T1000 (cell line): ENCODE measurements at regions not wholly inside any gene's neighbourhood (a gene's known extent, or its start where the extent isn't known, plus 50 kb on each side); places are given as distances from the start of the nearest gene placed in this dataset.
"Not testable (repeated sequence)": the region's sequence is repeated elsewhere in the genome, so short reads cannot be mapped to it uniquely, and the experiment has no call there.

Experiments used
- DNase-seq: peaks from one replicate; lab custom pipeline; 2025; ENCODE audit warnings: mixed read lengths; lab: John Stamatoyannopoulos, UW

GRCh38 chr6:12478921-12479320 is 188.8 kb downstream of the EDN1 start:
- DNase-seq, result no peak

GRCh38 chr6:12479451-12479850 is 189.3 kb downstream of the EDN1 start:
- DNase-seq, result no peak

GRCh38 chr6:12479881-12480280 is 189.7 kb downstream of the EDN1 start:
- no peak for DNase-seq

GRCh38 chr6:12480379-12480778 is 190.2 kb downstream of the EDN1 start:
- DNase-seq, result no peak

DNA sequence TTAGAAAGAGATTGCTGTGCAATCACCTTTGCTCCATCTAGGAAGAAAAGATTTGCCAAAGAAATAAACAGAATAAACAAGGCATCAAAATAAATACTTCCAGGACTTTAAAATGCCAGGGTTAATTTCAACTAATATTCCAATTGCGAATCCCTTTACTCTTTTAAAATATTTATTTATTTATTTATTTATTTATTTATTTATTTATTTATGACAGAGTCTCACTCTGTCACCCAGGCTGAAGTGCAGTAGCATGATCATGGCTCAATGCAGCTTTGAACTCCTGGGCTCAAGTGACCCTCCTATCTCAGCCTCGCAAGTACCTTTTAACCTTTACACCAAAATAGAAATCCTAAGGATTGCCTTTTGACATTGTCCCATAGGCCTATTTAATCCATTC is 191.1 kb downstream of the EDN1 start:
- no peak for DNase-seq

GRCh38 chr6:12481850-12482249 is 191.7 kb downstream of the EDN1 start:
- DNase-seq, result no peak

DNA sequence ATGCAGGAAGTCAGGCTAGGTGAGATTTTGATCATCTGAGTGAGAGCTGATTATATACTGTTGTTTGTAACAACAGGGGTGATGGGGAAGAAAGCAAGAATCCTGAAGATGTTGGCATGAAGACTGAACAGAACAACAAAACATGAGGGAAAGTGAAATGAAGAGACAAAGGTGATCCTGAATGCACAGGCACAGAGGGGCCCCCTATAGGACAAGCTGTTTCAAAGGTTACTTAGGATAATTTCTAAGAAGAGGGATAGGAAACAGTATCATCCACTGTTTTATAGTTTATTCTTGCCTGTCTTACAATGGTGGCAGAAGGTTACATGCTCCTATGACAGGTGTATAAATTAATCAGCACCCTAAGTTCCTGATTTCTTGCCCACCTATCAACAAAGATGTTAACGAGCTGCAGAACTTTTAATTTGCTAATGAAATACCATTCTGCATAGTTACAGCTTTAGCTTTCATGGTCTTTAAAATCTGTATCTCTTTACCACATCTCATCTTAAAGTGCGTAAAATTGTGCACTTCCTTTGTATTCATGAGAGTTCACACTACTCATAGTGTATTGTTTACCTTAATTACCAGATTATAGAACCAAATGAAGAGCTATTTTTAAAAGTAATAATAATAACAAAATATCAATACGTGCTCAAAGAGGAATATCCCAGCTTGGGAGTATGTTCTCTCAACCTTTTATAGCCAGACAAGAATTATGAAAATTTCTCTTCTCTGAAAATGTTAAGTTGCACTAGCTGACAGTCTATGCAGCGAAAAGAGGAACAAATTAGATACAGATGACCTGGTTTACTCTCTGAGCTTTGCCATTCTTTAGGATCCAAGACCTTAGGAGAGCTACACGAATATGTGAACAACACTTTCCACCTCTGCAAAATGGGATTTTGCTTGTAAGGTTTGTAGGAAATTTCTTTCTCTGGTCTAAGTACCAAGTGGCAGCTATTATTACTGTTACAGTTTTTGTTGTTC is 192.5 kb downstream of the EDN1 start:
- DNase-seq, result no peak

- peak; percentile 43 for DNase-seq
These were observed 193.6 kb downstream of the EDN1 start for GRCh38 chr6:12483712-12484111.

DNA sequence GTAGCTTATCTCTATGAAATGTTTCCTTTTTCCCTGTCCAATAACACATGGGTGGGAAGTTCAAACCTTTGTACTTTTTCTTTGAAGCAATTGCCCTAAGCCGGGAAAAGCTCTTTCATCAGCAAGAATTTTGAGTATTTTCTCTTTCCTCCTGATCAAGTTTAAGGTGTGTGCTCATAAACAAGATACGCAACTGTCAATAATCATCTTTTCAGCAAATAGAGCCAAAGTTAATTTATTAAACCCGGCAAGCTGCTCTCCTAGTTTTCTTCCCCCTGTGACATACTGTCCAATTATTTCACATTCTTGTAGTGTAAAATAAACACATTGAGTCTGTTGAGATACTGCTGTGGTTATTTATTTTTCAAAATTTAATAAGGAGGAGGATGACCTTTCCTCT is 194.4 kb downstream of the EDN1 start:
- no peak for DNase-seq

DNA sequence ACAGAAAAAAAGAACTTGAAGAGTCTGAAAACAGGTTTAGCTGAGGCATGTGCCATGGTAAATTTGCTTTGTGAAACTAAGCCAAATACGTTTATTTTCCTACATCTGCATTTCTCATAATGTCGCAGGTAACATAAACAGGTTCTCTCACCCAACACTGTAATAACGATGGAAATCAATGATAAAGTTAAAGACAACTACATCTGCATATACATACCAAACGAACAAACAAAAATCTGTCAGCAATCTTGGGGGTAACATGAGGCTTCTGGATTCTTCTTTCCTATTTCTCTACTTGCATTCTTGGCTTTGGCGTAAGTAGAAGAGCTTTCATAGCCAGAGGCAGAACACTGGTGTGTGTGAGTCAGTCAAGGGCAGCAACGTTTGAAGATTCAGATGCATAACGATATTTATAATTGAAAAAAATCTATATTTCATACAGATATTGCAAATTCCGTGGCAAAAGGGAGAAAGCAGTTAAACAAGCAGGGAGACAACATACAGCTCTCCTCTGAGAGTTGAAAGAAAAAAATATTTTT is 195.1 kb downstream of the EDN1 start:
- DNase-seq, result no peak

- DNase-seq, result no peak
These were observed 195.7 kb downstream of the EDN1 start for GRCh38 chr6:12485837-12486236.

DNA sequence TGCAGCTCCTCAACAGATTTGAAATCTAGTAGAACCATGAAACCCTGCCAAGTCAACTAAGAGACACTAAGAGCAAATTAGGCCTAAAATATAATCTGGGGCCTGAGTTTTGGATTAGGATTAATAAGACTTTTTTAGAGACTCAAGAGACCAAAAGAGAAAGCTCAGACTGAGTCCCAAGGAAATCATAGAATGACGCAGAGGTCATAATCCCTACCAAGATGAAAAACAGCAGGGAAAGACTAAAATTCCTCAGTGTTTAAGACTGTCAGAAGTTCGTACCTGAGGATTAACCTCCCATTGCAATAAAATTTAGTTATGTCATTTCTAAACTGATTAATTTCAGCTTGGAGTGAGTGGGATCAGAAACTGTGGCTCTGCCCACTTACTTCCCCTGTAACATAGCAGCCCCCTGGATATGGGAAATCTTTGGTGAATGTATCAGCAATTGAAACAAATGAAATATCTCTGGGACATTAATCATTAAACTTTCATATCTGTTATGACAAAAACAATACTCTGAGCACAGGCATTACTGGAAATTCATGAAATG is 200.3 kb downstream of the EDN1 start:
- DNase-seq, result no peak

DNA sequence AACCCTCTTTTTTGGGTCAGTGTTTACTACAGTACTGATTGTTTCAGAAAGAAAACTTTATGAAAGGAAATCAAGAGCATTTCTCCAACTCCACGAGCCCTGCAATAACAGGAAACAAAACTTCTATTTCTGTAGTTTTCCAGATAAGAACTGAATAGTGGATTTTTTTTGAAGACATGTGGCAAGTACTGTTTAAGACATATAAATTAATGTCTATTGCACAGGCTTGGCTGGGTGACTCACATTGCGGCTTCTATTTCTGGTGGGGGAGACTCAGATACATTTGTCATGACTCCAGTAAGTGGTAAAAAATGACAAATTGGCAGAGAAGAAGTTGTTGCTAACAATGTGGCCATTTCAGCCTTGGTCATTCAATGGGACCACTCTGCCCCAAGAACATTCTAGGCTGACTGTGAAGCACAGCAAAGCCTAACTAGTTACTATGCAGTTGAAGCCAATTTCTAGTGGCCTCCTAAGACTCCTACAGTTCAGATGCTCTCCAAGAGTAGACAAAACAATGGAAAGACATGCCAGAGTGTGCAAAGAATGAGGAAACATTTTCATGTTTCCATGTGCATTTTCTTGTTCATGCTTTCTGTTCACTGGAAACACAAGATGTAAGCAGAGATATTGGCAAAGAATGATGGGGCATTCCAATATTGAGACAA is 200.9 kb downstream of the EDN1 start:
- no peak for DNase-seq

GRCh38 chr6:12492929-12493328 is 202.8 kb downstream of the EDN1 start:
- DNase-seq, result not testable (repeated sequence)

DNA sequence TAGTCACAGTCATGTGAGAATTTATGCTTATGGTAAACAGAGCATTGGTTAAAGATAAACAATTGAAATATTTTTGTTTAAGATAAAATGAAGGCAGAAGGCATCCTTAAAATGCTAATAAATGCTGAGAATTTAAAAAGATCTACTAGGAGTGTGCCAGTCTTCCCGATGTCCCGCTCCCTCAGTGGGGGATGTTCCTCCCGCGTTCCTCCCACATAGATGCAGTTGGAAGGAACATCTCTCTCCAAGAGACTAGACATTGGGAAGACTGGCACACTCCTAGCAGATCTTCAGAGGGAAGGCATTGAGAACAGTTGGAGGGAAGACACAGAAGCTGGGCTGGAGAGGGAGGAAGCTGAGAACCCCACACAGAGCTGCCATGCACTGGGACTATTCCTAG is 203.3 kb downstream of the EDN1 start:
- DNase-seq, result no peak

- no peak for DNase-seq
These were observed 204.0 kb downstream of the EDN1 start for GRCh38 chr6:12494161-12494560.

GRCh38 chr6:12501990-12502389 is 211.8 kb downstream of the EDN1 start:
- DNase-seq, result no peak

GRCh38 chr6:12504325-12504966 is 212.1 kb upstream of the PHACTR1 start:
- DNase-seq, result no peak

GRCh38 chr6:12505486-12505885 is 211.1 kb upstream of the PHACTR1 start:
- no peak for DNase-seq

DNA sequence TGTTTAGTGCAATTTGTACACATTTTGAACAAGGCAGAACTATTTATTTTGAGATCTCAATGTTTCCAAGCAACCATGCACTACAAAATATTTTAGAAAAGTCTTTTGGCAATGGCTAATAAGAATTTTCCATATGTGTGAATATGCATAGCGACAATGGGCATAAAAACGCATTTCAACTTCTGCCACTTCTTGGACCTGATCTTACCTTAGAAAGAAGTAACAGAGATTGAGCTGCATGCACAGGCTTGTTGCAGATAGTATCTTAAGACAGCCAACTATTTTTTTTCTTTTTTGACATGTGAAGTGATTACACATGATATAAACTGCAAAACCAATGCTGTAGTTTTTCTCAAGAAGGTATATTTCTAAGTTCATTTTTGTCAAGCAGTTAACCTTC is 210.4 kb upstream of the PHACTR1 start:
- no peak for DNase-seq

DNA sequence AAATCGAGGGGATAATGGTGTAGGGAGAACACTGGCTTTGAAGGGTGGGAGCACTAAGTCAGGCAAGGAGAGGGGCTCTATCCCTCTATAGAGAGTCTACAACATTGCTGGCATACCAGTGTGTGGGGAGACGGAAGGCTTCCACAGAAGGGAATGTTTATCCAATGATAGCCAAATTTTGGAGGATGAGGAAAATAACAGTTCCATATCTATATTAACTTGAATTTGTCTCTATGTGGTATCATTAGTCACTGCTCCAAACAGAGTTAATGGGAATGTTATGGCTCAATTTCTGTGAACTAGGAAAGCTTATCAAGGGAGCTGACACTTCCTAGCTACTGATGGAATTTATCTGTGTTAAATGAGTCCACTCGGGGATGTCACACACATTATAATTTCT is 208.9 kb upstream of the PHACTR1 start:
- no peak for DNase-seq

GRCh38 chr6:12508553-12508952 is 208.0 kb upstream of the PHACTR1 start:
- DNase-seq, result no peak
